GM10266 (cell line): ENCODE measurements at regions not wholly inside any gene's neighbourhood (a gene's known extent, or its start where the extent isn't known, plus 50 kb on each side); places are given as distances from the start of the nearest gene placed in this dataset.

ENCODE experiments used
- DNase-seq: peaks from one replicate; pipeline ENCODE4 v3.0.0; 2012; ENCODE audit errors: extremely low spot score
- CTCF ChIP-seq: IDR thresholded peaks from 2 replicates; pipeline ENCODE4 v1.5.1; 2012; ENCODE audit warnings: mild to moderate bottlenecking, low read depth; ENCODE audit not compliant: control insufficient read depth, insufficient read depth; ENCODE audit errors: missing control alignments

GRCh38 chr3:83706669-83707068 is 1252.1 kb upstream of the CADM2 start:
- DNase-seq: no peak
- no peak for TF ChIP-seq CTCF

DNA sequence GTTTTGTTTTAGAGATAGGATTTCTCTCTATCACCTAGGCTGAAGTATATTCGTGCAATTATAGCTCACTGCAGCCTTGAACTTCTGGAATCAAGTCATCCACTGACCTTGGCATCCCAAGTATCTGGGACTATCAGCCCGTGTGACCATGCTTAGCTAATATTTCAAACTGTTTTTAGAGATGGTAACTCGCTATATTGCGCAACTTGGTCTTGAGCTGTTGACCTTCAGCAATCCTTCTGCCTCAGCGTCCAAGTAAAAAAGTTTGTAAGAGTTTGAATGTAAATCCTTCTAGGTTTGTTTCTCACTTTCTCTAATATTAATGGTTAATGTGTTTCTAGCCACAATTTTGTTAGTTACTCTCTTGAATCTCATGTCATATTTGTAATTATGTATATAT is 1243.5 kb upstream of the CADM2 start:
- no peak for TF ChIP-seq CTCF
- no peak for DNase-seq

GRCh38 chr3:83729576-83729975 is 1229.2 kb upstream of the CADM2 start:
- DNase-seq: no peak
- TF ChIP-seq CTCF: no peak

DNA sequence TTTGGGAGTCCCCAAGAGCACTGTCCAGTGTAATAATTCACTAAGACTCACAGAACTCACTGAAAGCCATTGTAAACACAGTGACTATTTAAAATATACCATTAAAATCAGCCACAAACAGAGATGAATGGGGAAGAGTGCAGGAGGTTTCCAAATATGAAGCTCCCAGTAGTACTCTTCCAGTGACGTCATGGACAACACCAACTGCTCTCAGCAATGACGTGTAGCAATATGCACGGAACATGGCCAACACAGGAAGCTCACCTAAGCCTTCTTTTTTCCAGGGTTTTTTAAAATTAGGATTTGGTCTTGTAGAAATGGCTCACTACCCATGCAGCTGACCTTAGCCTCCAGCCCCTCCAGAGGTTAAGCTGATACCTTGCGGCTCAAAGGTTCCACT is 1224.1 kb upstream of the CADM2 start:
- DNase-seq: no peak
- TF ChIP-seq CTCF: no peak

GRCh38 chr3:83738202-83738601 is 1220.6 kb upstream of the CADM2 start:
- no peak for TF ChIP-seq CTCF
- DNase-seq: no peak

DNA sequence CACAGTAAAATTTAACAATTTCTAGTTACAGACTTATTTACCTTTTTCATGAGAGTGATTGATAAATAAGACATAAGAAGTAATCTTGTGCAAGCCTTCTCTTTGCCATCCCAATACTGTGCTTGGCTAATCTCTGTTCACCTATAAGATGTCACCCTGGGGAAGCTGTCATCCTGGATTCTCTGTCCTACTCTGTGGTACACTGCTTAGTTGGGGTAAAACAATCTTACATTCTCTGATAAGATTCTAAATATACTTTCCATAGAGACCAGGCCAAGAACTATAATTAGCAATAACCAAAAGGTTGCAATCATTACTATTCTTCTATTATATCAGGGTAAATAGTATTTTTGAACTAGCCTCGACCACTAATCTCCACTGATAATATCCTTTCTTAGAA is 1218.3 kb upstream of the CADM2 start:
- no peak for DNase-seq
- TF ChIP-seq CTCF: no peak

DNA sequence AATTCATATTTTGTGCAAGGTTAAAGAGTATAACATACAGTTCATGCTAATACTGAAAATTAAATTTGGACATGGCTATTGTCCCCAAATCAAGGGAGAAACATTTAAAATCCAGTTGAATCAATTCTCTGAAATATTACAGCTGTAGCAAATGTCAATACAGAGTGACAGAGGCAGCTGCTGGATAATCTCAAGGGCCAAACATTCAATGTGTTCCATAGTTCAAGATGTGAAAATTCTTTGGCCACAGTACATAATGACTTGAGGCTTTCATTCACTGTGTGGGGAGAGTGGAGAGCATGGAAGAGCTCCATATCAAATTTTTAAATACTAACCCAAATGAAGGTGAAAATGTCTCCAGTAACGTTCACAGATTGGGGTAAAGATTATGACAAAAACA is 1192.8 kb upstream of the CADM2 start:
- TF ChIP-seq CTCF: no peak
- DNase-seq: no peak
